NK-92 treated with Interleukin-12 subunit alpha and Interleukin-12 subunit beta, amount 100 ng/mL, for 24 hours (cell line): ENCODE measurements at regions not wholly inside any gene's neighbourhood (a gene's known extent, or its start where the extent isn't known, plus 50 kb on each side); places are given as distances from the start of the nearest gene placed in this dataset.
A peak's percentile ranks its signal among the peaks of the same experiment; 100 is the strongest.

Source experiments
- DNase-seq: peaks from one replicate; lab custom pipeline; 2025; lab: John Stamatoyannopoulos, UW

DNA sequence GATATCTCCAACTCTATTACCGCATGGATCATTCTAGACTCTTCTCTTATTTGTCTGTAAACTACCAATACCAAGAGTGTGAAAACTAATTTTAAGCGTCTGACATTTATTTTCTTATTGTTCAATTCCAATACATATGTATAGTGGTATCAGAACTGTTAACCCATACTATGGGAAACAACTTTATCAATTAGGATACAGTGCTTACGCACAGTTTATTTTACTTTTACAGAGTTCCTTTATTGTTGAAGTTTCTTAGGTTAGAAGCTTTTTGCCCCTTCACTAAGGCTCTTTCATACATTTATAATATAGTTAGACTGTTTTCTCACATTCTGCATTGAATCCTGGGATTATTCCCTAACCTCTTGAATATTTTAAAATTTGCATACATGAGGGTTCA lies 198.8 kb upstream of the RGPD4 start:
- no peak for DNase-seq

DNA sequence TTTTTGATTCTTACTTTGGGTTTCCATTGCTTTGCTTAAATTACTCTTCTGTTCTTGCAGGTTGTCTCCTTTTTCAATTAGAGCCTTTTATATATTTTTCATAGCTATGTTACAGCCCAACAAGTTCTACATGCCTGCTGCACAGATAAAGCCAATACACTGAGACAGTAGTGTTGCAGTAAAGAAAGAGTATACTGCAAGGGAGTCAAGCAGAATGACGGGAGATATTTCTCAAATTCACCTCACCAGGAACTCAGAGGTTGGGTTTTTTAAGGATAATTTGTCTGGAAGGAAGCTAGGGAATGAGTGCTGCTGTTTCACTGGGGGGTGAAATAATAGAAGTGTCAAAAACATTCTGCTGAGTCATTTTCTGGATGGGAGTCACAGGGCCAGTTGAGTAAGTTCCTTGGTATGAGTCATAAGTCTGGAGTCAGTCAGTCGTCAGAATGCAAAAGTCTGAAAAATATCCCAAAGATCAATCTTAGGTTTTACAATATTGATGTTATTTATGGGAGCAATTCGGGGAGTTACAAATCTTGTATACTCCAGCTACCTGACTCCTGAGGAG lies 193.0 kb upstream of the RGPD4 start:
- no peak for DNase-seq

DNA sequence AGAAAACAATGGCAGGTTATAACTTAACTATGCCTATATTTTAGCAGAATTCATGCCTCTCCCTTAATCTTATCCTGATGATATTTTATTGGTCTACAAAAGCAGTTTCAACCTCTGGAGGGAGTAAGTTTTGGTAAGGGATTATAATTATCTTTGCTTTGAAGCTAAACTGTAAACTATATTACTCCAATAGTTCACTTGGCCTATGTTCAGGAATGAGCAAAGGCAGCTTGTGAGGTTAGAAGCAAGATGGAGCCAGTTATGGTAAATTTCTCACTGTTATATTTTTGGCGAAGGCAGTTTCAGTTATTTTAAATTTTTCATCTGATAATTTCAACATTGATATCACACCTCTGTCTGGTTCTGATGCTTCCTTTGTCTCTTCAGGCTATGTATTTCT lies 192.5 kb upstream of the RGPD4 start:
- DNase-seq = no peak

DNA sequence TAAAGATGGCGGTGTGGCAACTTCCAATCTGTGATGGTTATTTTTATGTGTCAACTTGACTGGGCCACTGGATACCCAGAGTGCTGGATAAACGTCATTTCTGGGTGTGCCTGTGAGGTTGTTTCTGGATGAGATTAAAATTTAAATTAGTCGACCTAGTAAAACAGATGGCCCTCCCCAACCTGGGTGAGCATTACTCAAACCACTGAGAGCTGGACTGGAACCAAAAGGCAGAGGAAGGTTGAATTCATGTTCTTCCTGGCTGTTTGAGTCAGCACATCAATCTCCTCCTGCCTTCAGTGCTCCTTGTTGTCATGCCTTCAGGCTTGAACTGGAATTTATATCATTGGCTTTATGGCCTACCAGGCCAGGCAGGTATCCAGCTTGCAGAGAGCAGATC lies 190.8 kb upstream of the RGPD4 start:
- DNase-seq = no peak

DNA sequence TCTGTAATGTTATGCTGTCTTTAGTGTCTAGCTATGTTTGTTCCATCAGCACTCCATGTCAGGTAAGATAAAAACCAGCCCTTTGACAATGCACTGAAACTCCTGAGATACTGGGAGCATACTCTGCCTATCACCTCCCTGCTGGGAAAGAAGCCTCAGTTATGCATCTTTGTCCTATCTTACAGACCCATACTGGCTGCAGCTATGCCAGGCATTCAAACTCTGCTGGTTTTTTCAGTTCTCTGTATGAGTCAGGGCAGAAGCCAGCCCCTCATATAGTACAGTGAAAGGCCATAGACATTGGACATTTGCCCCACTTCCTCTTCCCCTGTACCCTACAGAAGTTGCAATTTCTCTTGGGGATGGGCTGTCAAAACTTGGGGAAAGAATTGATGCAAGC lies 181.1 kb upstream of the RGPD4 start:
- no peak for DNase-seq

DNA sequence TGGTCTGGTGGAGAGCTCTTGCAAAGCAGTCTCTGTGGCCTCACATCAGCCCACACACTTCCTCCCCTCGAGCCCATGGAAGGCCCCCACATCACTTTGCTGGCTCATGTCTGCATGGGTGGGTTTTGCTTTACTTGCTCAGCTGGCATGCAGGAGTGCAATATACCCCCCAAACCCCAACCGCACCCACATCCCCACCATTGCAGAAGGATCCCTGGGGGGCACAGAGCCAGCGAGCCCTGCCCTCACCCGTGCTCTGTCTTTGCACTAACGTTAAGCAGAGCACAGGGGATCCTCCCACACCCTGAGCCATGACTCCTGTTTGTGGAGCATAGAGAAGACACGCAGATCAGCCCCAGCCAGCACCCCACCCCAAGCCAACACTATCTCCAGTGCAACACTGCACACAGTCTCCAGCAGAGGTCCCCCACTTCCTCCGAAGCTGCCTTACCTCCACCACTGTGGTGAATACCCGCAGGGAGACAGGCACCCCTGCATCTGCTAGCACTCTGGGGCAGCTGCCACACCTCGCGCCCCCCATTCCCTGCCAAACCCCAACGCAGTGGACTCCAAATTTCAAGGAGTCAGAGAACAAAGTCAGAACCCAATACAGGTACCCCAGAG lies 177.8 kb upstream of the RGPD4 start:
- peak; percentile 2 for DNase-seq

DNA sequence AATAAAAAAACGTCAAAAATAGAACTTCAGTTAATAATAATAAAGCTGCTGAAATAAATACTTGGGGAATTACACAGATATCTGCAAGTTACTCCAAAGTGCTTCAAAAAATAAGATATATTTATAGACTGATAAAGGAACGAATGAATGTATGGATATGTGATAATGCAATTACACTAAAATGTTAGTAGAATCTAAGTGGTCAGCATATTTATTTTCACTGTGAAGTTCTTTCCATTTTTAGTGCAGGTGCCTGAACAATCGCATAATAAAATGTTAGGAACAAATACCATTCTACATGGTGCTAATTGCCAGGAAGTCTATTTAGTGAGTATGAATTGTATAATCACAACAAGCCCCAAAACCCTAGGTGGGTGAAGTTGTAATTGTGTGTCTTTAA lies 169.6 kb upstream of the RGPD4 start:
- no peak for DNase-seq

DNA sequence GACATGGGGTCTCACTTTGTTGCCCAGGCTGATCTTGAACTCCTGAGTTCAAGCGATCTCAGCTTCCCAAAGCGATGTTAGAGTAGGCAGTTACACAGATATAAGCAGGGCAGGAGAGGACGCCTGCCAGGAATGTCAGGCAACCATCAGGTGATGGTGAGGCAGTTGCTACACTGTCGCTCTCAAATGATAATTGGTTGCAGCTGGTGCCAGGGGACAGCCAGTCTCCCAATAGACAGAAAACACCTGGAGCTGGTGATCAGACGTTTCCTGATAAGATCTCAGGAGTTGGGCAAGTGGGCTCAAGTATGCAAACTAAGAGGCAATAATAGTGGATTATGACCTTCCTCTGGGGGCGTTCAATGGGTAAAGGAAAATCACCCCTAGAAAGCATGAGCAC lies 163.1 kb upstream of the RGPD4 start:
- DNase-seq = no peak

DNA sequence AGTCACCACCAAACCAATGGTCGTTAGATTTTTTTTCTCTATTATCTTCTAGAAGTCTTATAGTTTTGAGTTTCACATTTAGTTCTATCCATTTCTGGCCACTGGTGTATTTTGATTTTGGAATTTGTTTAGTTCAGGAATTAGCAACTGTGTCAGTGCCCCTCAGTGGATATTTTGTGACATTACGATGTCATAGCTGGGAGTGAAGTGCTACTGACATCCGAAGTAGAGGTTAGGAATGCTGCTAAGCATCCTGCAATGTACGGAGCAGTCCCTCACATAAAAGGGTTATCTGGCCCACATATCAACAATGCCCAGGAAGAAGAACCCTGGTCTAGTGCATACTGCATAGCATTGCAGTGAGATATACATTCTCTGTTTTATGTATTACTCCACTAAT lies 157.4 kb upstream of the RGPD4 start:
- DNase-seq = no peak

DNA sequence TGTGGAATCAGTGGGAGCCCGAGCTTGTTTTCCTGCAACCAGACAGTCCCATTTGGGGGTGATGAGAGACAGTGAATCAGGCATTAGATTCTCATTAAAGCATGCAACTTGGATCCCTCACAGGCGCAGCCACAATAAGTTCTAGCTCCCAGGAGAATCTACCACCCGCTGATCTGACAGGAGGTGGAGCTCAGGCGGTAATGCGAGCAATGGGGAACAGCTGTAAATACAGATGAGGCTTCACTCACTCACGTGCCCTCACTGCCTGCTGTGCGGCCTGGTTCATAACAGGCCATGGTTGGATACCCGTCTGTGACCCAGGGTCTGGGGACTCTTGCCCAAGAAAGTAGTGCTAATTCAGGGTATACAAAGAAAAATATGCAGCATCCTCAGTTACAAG lies 144.8 kb upstream of the RGPD4 start:
- no peak for DNase-seq

DNA sequence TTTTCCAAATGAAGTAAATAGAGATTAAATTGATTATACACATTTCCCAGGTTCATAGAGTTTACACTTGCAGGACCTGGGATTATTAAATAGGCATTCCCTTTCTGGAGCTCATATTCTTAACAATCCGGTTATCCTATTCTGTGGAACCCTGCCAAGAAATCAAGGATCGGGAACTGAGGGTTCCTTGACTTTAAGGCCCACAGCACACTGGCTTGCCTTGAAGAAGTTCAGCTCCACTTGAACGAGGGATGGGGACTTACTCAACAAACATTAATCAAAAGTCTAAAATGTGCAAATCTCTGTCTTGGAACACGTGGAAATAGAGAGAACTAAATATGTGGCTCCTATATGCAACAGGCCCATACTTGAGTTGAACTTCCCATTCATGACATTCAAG lies 142.3 kb upstream of the RGPD4 start:
- no peak for DNase-seq

DNA sequence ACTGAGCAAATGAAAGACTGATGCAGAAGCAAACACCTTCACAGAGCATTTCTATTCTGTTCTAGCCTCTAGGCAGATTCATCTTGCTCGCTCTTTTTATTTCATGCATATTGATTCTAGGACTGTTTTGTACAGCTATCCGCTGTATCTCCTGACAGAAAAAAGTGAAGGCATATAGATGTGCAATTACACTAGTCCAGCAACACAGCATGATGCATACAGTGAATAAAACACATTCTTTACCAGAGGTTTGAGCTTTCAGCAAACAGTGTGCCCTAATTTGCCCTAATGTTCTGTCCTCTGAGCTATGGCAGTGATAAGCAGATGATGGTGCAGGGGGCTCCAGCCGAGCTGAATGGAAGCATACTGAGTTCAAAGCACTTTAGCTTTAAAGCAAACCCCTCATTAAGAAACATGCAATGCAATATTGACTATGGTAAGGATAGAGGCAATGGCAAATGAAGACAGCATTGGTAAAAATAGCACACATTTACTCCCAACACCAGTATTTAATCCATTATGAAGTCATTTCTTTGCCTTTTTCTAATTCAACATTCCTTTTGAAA lies 141.2 kb upstream of the RGPD4 start:
- no peak for DNase-seq

DNA sequence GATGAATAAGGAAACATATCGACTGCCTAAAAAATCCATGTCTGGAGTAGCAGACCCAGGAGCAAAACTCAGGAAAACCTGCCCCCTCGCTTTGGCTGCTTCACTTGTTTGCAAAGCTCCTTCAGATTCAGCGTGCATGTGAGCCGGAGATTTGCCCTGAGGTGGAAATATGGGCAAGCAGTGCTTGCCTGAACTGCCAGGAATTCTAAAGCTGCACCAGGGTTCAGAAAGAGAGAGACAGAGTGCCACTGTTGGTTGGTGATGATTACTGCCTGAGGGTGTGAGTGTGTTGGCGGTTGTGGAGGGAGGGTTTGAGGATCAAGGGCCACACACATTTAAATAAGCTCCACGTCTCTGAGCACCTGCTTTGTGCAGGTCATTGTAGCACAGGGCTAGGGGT lies 139.6 kb upstream of the RGPD4 start:
- no peak for DNase-seq

DNA sequence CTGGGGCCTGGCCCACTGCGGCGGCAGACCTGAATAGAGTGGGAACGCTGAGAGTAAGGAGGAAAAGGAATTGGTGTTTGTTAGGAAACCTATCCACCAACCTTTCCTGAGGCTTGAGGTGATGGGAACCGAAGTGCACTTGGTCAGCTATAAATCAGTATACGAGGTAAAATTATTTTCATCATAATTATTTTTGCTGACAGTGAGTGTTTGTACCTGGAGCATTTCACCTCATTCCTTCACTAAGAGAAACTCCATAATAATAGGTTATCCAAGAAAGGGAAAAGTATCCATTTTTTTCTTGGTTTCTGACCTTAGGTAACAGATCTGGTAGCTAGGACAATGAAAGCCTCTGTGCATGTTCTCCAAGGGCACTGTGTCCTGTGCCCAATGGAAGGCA lies 138.6 kb upstream of the RGPD4 start:
- no peak for DNase-seq

DNA sequence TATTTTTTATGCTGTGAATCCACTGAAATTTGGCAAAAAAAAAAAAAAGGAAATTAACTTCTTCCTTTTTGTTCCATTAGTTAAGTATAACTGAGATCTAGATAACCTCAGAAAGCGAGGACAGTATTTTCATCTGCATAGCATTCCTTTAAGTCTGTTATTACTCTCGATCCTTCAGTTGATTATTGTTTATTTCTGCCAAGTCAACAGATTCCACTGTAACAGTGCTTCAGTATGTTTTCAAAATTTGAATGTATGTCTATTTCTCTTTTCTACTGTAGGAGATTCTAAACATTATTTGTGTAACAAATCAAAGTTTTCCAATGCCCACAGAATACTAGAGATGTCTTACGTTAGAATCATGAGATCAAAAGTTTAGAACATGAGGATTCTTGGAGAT lies 133.1 kb upstream of the RGPD4 start:
- no peak for DNase-seq

DNA sequence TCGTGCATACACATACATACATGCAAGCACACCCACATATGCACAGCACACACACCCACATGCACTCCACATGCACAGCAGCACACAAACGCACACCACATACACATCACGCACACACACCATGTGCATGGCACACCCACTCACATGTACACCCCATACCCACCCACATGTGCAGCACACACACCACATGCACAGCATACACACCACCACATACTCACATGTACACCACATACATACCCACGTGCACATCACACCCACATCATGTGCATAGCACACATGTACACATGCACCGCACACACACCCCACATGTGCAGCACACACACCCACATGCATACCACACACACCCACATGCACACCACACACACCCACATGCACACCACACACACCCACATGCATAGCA lies 132.0 kb upstream of the RGPD4 start:
- no peak for DNase-seq

DNA sequence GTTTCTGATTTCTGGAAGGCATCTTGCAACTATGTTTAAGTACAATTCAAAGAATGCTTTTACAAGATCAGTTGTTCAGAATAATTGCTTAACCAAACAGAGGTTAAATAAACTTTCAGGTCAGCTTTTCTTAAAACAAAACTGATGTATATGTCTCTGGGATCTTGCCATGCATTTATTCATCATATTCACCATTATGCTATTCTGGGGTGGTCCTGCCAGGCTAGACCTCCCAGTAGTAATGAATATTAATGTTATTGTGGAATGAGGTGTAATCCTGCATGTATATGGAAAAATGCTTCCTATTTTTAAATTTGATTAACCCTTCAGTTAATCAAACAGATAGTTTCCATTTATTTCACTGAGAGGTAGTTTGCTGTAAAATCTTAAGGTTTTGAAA lies 129.3 kb upstream of the RGPD4 start:
- DNase-seq = no peak

DNA sequence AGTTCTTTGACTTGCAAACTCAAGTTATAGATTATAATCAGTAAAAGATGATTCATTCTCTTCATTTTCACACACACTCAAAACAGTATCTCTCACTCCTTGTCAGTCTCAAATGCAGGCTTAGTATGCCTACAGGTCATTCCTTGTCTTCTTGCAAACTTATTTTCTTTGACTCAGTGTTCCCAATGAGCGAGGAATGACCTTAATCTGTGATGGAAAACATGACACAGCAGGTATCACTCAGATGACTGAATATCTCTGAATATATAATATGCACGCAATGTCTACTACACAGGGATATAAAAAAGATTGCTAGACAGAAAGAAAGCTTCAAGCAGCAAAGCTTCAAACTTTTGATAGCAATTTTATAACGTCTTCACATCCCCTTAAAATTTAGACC lies 127.8 kb upstream of the RGPD4 start:
- no peak for DNase-seq

DNA sequence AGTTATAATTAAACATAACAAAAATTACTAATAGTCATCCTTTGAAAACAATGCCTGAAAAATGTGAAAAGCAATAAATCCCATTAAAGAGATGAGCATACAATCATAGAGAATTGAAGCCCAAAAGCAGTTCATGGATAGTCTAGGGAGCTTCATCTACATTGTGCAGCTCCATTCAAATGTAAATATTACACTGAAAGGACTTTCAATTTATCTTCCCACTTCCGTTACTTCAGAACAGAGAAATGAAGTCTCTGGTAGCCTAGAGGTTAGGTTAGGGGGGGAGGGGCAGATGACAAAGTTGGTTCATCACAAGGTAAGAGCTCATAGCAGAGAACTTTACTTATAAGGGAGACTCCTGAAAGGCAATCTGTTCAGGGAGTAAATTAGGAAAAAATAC lies 126.6 kb upstream of the RGPD4 start:
- DNase-seq = no peak

DNA sequence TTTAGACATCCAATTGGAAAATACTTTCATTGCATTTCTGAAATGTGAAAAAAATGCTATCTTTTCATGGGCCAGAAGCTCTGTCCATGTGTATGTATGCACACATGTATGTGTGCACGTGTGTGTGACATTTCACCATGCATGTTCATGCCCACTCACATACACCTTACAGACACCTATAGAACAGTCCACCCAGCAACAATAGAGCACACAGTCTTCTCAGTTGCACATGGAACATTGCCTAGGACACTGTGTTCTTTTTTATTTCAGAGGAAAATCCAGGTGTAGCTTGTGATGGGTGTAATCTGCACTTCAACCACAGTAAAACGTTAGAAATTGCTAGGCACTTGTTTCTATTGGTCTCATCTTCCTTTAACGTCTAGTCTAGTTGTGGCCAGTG lies 114.8 kb upstream of the RGPD4 start:
- DNase-seq = no peak

DNA sequence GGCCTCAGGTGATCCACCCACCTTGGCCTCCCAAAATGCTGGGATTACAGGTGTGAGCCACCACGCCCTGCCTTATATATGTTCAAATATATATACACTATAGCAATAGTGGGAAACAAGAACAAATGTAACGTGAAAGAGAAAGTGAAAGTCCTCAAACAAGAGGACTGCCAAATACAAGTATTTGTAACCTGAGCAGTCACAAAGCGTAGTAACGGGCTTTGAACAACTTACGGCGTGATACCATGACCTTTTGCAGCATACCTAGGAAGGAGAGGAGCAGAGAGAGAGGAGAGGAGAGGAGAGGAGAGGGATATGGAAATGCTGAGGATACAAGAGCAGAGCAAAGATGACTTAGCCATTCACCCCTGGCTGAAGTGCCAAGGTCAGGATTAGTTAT lies 113.8 kb upstream of the RGPD4 start:
- DNase-seq = no peak

DNA sequence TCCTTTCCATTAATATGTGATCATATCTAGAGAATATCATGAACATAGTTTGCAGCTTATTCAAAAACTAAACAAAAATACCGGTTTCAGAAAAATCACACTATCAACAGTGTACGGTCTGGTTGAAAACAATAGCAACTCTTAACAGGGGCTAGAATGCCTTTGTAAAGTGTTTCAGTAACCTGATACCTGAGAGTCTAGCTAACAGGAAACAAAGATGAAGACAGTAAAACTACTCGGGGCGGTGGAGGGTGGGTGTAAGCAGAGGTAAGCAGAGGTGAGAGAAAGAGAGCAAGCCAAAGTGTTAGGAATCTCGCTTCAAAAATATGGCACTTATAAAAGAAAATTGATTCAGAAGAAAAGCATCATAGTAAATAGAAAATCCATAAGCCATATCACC lies 109.0 kb upstream of the RGPD4 start:
- no peak for DNase-seq

DNA sequence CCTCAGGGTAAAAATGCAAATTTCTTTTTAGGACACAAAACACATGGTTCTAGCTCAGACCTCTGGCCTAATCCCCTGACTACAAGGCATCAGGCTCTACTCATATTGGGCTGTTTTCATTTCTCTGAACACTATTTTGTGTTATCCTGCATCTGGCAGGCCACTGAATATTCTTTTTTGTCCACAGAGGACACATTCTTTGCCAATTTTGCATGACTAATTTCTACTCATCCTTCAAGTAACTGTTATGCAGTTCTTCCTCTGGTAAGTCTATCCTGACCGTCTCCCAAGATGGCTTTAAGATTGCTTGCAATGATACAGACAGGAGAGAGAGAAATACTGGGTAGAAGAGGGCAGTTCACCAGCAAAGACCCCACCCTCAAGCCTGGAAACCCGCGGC lies 107.6 kb upstream of the RGPD4 start:
- DNase-seq = no peak

DNA sequence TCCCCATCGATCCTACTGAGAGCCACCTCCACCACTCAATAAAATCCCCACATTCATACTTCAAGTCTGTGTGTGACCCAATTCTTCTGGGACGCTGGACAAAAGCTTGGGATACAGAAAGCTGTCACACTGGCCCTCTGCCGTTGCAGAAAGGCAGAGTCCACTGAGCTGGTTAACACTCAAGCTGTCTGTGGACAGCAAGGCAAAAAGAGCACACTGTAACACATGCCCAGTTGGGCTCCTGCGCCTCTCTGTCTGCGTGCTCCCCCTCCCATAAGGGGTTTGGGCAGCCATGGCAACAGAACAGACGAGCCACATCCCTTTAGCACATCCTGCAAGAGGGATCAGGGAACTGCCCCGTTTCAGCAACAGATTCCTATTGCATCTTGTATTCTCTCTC lies 106.9 kb upstream of the RGPD4 start:
- DNase-seq = no peak
